ENCODE measurements at regions not wholly inside any gene's neighbourhood (a gene's known extent, or its start where the extent isn't known, plus 50 kb on each side); places are given as distances from the start of the nearest gene placed in this dataset.

- TF ChIP-seq CTCF (conservative IDR thresholded peaks at IDR 0.05), result no peak
- no peak for TF ChIP-seq EZH2 (IDR thresholded peaks at IDR 0.05; ENCODE audit: low read depth)
These were observed 158.6 kb upstream of the GDF10 start for GRCh38 chr10:47141349-47141748.
